H9 (cell line): ENCODE measurements at regions not wholly inside any gene's neighbourhood (a gene's known extent, or its start where the extent isn't known, plus 50 kb on each side); places are given as distances from the start of the nearest gene placed in this dataset.

Experiments
- DNase-seq: peaks from one replicate; pipeline ENCODE4 v3.0.0-alpha.2; 2017
- H2AFZ ChIP-seq: one replicate; pipeline ENCODE4 v1.6.1; 2013; ENCODE audit warnings: mild to moderate bottlenecking, low read length, control low read depth, moderate library complexity
- H2AK5ac ChIP-seq: 2 replicates; pipeline ENCODE4 v1.6.1; 2013; ENCODE audit warnings: low read length, control low read depth, mixed read lengths; ENCODE audit not compliant: insufficient read length
- H2BK120ac ChIP-seq: one replicate; pipeline ENCODE4 v1.6.1; 2013; ENCODE audit warnings: low read depth, mild to moderate bottlenecking, low read length, control low read depth, inconsistent platforms; ENCODE audit not compliant: poor library complexity, severe bottlenecking
- H2BK12ac ChIP-seq: 2 replicates; pipeline ENCODE4 v1.6.1; 2013; ENCODE audit warnings: low read length, control low read depth, mixed read lengths, low read depth; ENCODE audit not compliant: insufficient read length
- H2BK15ac ChIP-seq: 2 replicates; pipeline ENCODE4 v1.6.1; 2013; ENCODE audit warnings: low read depth, low read length, control low read depth
- H2BK20ac ChIP-seq: one replicate; pipeline ENCODE4 v1.6.1; 2013; ENCODE audit warnings: low read depth, mild to moderate bottlenecking, low read length, control low read depth, inconsistent platforms; ENCODE audit not compliant: poor library complexity, severe bottlenecking
- H2BK5ac ChIP-seq: 2 replicates; pipeline ENCODE4 v1.6.1; 2013; ENCODE audit warnings: low read length, control low read depth, mixed read lengths; ENCODE audit not compliant: insufficient read length
- H3K14ac ChIP-seq: 2 replicates; pipeline ENCODE4 v1.6.1; 2013; ENCODE audit warnings: low read length, control low read depth; ENCODE audit not compliant: insufficient read depth
- H3K18ac ChIP-seq: 2 replicates; pipeline ENCODE4 v1.6.1; 2013; ENCODE audit warnings: low read depth, mild to moderate bottlenecking, mixed read lengths, low read length, control low read depth; ENCODE audit not compliant: insufficient read length
- H3K23ac ChIP-seq: 2 replicates; pipeline ENCODE4 v1.6.1; 2013; ENCODE audit warnings: low read length, control low read depth, mixed read lengths, low read depth; ENCODE audit not compliant: insufficient read length
- H3K23me2 ChIP-seq: 2 replicates; pipeline ENCODE4 v1.6.1; 2013; ENCODE audit warnings: low read depth, mild to moderate bottlenecking, mixed read lengths, low read length, control low read depth; ENCODE audit not compliant: insufficient read length, poor library complexity, severe bottlenecking
- H3K27ac ChIP-seq: 2 replicates; pipeline ENCODE4 v1.5.1; 2013; ENCODE audit warnings: low read length, control low read depth, mixed read lengths, low read depth; ENCODE audit not compliant: insufficient read length
- H3K27me3 ChIP-seq: 2 replicates; pipeline ENCODE4 v1.6.1; 2013; ENCODE audit warnings: low read length, control low read depth, inconsistent platforms; ENCODE audit not compliant: insufficient read depth
- H3K4ac ChIP-seq: 2 replicates; pipeline ENCODE4 v1.6.1; 2013; ENCODE audit warnings: low read depth, mild to moderate bottlenecking, control low read depth, inconsistent platforms, low read length, moderate library complexity
- H3K4me1 ChIP-seq: 2 replicates; pipeline ENCODE4 v1.6.1; 2013; ENCODE audit warnings: low read length, control low read depth, inconsistent platforms; ENCODE audit not compliant: insufficient read depth
- H3K4me2 ChIP-seq: 2 replicates; pipeline ENCODE4 v1.6.1; 2013; ENCODE audit warnings: low read length, control low read depth, mixed read lengths; ENCODE audit not compliant: insufficient read length, insufficient read depth
- H3K56ac ChIP-seq: 2 replicates; pipeline ENCODE4 v1.6.1; 2013; ENCODE audit warnings: low read depth, mild to moderate bottlenecking, mixed read lengths, low read length, control low read depth; ENCODE audit not compliant: insufficient read length
- H3K79me1 ChIP-seq: 2 replicates; pipeline ENCODE4 v1.6.1; 2013; ENCODE audit warnings: low read depth, mild to moderate bottlenecking, moderate library complexity, low read length, control low read depth, inconsistent platforms; ENCODE audit not compliant: insufficient read depth, poor library complexity, severe bottlenecking
- H3K79me2 ChIP-seq: 2 replicates; pipeline ENCODE4 v1.6.1; 2013; ENCODE audit warnings: low read length, control low read depth, inconsistent platforms; ENCODE audit not compliant: insufficient read depth
- H3K9ac ChIP-seq: 2 replicates; pipeline ENCODE4 v1.6.1; 2013; ENCODE audit warnings: low read length, control low read depth, mixed read lengths; ENCODE audit not compliant: insufficient read length; ENCODE audit errors: extremely low read depth
- H3K9me3 ChIP-seq: one replicate; pipeline ENCODE4 v1.6.1; 2013; ENCODE audit warnings: low read depth, low read length, inconsistent platforms; ENCODE audit not compliant: control insufficient read depth
- H3T11ph ChIP-seq: one replicate; pipeline ENCODE4 v1.6.1; 2013; ENCODE audit warnings: mild to moderate bottlenecking, low read length, control low read depth, inconsistent platforms
- H4K20me1 ChIP-seq: one replicate; pipeline ENCODE4 v1.6.1; 2013; ENCODE audit not compliant: control insufficient read depth, insufficient read length, insufficient read depth
- H4K5ac ChIP-seq: 2 replicates; pipeline ENCODE4 v1.6.1; 2013; ENCODE audit warnings: low read depth, mild to moderate bottlenecking, mixed read lengths, low read length, control low read depth; ENCODE audit not compliant: insufficient read length
- H4K8ac ChIP-seq: replicated peaks from 2 replicates; pipeline ENCODE4 v1.6.1; 2013; ENCODE audit warnings: low read length, control low read depth, mixed read lengths, low read depth; ENCODE audit not compliant: insufficient read length
- H4K91ac ChIP-seq: 2 replicates; pipeline ENCODE4 v1.6.1; 2013; ENCODE audit warnings: low read depth, mild to moderate bottlenecking, moderate library complexity, mixed read lengths, low read length, control low read depth; ENCODE audit not compliant: insufficient read length
- H3K27ac Mint-ChIP-seq, 3 experiments: 2 replicates in 2 of 3; 3 replicates in 1 of 3; pipeline ENCODE4 v1.8.0; 2020 to 2021; ENCODE audit warnings: mixed read lengths in 3 of 3, mild to moderate bottlenecking in 1 of 3, moderate library complexity in 1 of 3
- H3K27me3 Mint-ChIP-seq: 2 replicates; pipeline ENCODE4 v1.8.0; 2021; ENCODE audit warnings: low read depth, mild to moderate bottlenecking, moderate library complexity, mixed read lengths
- H3K36me3 Mint-ChIP-seq, 3 experiments: 2 replicates in 2 of 3; 3 replicates in 1 of 3; pipeline ENCODE4 v1.8.0; 2020 to 2021; ENCODE audit warnings: low read depth in 3 of 3, mixed read lengths in 3 of 3; ENCODE audit not compliant: insufficient read depth in 1 of 3
- H3K4me1 Mint-ChIP-seq, 2 experiments: 2 replicates each; pipeline ENCODE4 v1.8.0; 2020; ENCODE audit warnings: mixed read lengths in 2 of 2
- H3K4me3 Mint-ChIP-seq, 2 experiments: 2 replicates in 1 of 2; 3 replicates in 1 of 2; pipeline ENCODE4 v1.8.0; 2020 to 2021; ENCODE audit warnings: mild to moderate bottlenecking in 2 of 2, mixed read lengths in 2 of 2, moderate library complexity in 1 of 2
- H3K9me3 Mint-ChIP-seq, 2 experiments: 2 replicates in 1 of 2; 3 replicates in 1 of 2; pipeline ENCODE4 v1.8.0; 2020; ENCODE audit warnings: mild to moderate bottlenecking in 2 of 2, mixed read lengths in 2 of 2, moderate library complexity in 1 of 2
- WGBS: extraction: QIAGEN DNeasy Blood & Tissue Kit; methylation state at CpG from one replicate; pipeline ENCODE4 v1.1.7; 2013; ENCODE audit warnings: missing lambda C conversion rate, low lambda C conversion rate, mixed read lengths; ENCODE audit not compliant: insufficient read length; ENCODE audit errors: extremely low coverage; 5-methylcytosine and 5-hydroxymethylcytosine counted together
- TF ChIP-seq, protein P1 (sequence below): fragments of 200-600 bp; sonication (generic); conservative IDR thresholded peaks from 3 replicates; pipeline ENCODE4 v1.8.0; 2021; ENCODE audit warnings: antibody characterized with exemption, mild to moderate bottlenecking

DNA sequence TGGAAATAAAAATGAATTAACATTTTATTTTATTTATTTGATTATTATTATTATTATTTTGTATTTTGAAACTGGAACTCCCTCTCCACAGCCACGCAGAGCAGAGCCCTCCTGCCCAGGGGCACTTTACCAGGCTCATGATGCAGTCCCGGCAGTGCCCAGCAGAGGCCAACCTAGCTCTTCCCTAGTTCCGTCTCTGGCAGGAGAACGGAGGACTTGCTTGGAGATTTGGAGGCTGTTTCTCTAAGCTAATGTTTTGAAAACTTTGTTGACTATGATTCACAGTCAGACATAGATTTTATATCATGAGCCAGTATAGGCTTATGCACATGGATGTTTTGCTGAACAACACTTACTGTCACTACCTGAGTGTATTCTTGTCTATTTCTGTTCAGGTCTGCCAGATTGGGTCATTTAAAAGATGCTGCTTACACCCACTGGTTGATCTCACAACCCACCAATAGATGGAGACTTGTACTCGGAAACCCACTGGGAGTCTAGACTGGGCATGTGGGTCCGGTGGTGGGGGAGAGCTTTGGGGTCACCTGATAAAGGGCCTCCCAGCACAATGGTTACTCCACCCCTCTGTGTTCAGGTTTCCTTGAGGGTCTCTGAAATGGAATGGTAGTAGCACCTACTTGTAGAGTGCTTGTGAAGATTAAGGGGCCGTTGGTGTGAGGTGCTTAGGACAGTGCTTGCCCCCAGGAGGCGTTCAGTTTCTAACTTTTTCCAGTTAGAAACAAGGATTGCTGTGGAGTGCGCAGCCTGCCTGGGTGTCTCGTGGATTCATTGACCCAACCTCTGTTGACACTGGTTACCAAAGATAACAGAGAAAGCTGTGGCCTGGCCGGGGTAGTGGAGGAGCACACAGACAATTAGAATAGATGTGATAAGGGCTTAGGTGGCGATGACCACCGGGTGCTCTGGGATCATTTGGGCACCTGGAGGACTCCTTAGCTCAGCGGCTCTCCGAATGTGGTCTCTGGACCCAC lies 177.3 kb downstream of the HAUS1 start:
- Histone ChIP-seq H3K79me1 (no peaks in the 10 kb centered on the region), H3K23me2 (no peaks in the 10 kb centered on the region), H3K27ac (no peak overlapping the region), H2BK5ac (no peak overlapping the region), H3K23ac (no peak overlapping the region), H2AK5ac (no peak overlapping the region), H3K14ac (no peak overlapping the region), H2AFZ (no peak overlapping the region), H3K4ac (no peak overlapping the region), H4K91ac (no peak overlapping the region), H3K4me2 (no peak overlapping the region), H2BK20ac (no peak overlapping the region), H3K4me1 (peaks cover 3% of the 10 kb centered on the region; the same call in 1 of the 2 replicates), H4K8ac (no peak overlapping the region), H2BK15ac (no peak overlapping the region), H3T11ph (no peak overlapping the region), H2BK120ac (no peak overlapping the region), H4K5ac (no peak overlapping the region), H3K18ac (no peak overlapping the region), H3K56ac (no peak overlapping the region), H3K9ac (no peak overlapping the region), H3K27me3 (peaks cover 2% of the 10 kb centered on the region; the same call in 1 of the 2 replicates), H3K9me3 (no peaks in the 10 kb centered on the region), H4K20me1 (no peaks in the 10 kb centered on the region), H2BK12ac (no peak overlapping the region), H3K79me2 (no peaks in the 10 kb centered on the region)
- Mint-ChIP-seq H3K36me3 (no peaks in the 10 kb centered on the region), H3K4me3 (no peak overlapping the region), H3K4me1 (peaks cover 22 to 36% of the 10 kb centered on the region in 2 experiments), H3K9me3 (no peaks in the 10 kb centered on the region), H3K27ac (no peak overlapping the region), H3K27me3 (no peaks in the 10 kb centered on the region; the same call in 1 of the 2 replicates)
- no CpG with 5 or more reads among the region's 15 CpGs for WGBS
- peak; percentile 80 for DNase-seq
- TF ChIP-seq, protein P1, sequence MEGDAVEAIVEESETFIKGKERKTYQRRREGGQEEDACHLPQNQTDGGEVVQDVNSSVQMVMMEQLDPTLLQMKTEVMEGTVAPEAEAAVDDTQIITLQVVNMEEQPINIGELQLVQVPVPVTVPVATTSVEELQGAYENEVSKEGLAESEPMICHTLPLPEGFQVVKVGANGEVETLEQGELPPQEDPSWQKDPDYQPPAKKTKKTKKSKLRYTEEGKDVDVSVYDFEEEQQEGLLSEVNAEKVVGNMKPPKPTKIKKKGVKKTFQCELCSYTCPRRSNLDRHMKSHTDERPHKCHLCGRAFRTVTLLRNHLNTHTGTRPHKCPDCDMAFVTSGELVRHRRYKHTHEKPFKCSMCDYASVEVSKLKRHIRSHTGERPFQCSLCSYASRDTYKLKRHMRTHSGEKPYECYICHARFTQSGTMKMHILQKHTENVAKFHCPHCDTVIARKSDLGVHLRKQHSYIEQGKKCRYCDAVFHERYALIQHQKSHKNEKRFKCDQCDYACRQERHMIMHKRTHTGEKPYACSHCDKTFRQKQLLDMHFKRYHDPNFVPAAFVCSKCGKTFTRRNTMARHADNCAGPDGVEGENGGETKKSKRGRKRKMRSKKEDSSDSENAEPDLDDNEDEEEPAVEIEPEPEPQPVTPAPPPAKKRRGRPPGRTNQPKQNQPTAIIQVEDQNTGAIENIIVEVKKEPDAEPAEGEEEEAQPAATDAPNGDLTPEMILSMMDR = peak; percentile 92
